GM18498 (cell line): ENCODE measurements at regions not wholly inside any gene's neighbourhood (a gene's known extent, or its start where the extent isn't known, plus 50 kb on each side); places are given as distances from the start of the nearest gene placed in this dataset.
"Not testable (repeated sequence)": the region's sequence is repeated elsewhere in the genome, so short reads cannot be mapped to it uniquely, and the experiment has no call there.

Experiments used
- ATAC-seq: cut with Tn5 transposase; IDR thresholded peaks from one replicate; pipeline ENCODE4 v1.9.1; 2021; ENCODE audit warnings: mild to moderate bottlenecking, moderate library complexity; ENCODE audit not compliant: unreplicated experiment

GRCh38 chr9:107847978-107848964 is 358.7 kb upstream of the KLF4 start:
- ATAC-seq: no peak

DNA sequence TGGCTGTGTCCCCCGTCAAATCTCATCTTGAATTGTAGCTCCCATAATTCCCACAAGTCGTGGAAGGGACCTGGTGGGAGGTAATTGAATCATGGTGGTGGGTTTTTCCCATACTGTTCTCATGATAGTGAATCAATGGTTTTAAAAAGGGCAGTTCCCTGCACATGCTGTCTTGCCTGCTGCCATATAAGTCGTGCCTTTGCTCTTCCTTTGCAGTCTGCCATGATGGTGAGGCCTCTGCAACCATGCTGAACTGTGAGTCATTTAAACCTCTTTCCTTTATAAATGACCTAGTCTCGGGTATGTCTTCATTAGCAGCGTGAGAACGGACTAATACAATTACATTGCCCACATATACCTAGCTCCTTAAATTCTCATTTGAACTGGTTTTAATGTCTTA is 353.0 kb upstream of the KLF4 start:
- no peak for ATAC-seq

DNA sequence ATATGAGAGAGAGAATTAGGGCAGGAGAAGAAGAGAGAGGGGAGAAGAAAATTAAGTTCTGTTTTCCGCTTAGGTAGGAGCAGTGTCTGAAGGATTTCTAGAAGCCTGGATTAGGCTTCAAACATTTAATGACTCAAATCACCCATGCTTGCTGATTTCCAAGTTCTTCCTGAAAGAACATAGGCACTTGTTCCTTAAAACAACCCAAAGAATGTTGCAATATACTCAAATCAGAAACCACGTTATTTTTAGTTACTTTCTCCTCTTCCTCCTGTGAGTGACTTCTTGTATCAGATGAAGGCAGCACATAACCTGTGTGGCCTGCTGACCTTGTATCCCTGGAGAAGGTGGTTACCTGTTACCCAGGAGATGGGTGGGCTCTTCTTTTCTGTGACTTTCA is 351.5 kb upstream of the KLF4 start:
- no peak for ATAC-seq

- no peak for ATAC-seq
Measured at GRCh38 chr9:107839371-107839770, 349.8 kb upstream of the KLF4 start.

GRCh38 chr9:107838766-107839165 is 349.2 kb upstream of the KLF4 start:
- no peak for ATAC-seq

DNA sequence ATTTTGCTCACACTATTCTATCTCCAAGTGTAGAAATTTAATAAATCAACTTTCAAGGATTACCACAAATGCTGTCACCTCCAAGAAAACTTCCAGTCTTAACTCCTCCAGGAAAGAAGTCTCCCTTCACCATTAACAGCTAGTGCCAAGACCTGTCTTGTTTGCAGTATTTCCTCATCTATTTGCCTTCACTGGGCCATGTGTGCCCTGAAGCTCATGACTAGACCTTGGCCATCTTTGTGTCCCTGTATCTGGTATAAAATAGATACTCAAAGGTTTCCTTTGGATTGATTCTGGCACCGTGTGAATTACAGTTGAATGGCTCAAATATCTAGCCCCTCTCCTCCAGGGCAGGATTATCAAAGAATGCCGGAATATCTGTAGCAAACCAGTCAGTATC is 346.7 kb upstream of the KLF4 start:
- no peak for ATAC-seq

DNA sequence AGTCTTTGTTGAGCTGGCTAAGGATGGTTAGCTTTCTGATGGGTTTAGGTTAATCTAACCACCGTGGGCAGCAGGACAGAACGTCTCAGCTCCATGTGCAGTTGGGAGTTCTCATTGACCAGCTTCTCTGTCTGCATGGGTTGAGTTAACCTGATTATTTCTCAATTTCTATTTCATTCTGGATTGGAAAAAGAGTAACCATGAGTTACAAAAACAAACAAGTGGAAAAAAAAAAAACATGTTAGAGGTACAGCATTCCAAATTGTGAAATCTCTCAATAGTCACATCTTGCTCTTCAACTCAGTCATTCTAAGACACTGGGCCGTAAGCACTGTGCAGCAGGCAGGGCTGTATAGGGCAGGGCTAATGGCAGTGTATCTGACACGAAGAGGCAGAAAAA is 343.7 kb upstream of the KLF4 start:
- ATAC-seq: no peak

- no peak for ATAC-seq
Measured at GRCh38 chr9:107832871-107833270, 343.3 kb upstream of the KLF4 start.

DNA sequence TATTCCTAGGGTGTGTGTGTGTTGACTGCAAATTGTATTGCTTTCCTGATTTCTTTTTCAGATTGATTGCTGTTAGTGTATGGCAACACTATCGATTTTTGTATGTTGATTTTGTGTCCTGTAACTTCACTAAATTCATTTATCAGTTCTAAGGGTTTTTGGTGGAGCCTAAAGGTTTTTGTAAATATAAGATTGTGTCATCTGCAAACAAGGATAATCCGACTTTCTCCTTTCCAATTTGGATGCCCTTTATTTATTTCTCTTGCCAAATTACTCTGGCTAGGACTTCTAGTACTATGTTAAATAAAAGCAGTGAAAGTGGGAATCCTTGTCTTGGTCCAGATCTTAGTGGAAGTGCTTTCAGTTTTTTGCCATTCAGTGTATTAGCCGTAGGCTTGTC is 340.9 kb upstream of the KLF4 start:
- no peak for ATAC-seq

- no peak for ATAC-seq
Measured at GRCh38 chr9:107827884-107828283, 338.3 kb upstream of the KLF4 start.

DNA sequence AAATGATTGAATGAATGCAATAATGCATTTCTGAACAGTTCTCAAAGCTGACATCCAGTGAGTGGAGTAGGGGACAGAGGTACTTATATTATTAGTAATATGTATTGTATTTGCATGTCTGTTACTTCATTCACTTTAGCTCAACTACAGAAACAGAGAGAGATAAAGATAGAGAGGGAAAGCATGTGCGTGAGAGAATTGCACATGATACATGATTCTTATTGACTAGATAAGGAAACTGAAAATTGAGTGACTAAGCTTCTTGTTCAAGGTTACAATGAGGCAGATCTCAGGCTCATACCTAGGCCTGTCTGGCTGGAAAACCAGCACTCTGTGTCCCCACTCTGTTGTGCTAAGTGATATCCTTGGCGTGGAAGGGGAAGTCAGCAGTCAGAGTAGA is 337.7 kb upstream of the KLF4 start:
- peak; percentile 97 for ATAC-seq

GRCh38 chr9:107826688-107826983 is 337.1 kb upstream of the KLF4 start:
- not testable (repeated sequence) for ATAC-seq

- ATAC-seq: no peak
Measured at GRCh38 chr9:107824556-107824955, 335.0 kb upstream of the KLF4 start.

DNA sequence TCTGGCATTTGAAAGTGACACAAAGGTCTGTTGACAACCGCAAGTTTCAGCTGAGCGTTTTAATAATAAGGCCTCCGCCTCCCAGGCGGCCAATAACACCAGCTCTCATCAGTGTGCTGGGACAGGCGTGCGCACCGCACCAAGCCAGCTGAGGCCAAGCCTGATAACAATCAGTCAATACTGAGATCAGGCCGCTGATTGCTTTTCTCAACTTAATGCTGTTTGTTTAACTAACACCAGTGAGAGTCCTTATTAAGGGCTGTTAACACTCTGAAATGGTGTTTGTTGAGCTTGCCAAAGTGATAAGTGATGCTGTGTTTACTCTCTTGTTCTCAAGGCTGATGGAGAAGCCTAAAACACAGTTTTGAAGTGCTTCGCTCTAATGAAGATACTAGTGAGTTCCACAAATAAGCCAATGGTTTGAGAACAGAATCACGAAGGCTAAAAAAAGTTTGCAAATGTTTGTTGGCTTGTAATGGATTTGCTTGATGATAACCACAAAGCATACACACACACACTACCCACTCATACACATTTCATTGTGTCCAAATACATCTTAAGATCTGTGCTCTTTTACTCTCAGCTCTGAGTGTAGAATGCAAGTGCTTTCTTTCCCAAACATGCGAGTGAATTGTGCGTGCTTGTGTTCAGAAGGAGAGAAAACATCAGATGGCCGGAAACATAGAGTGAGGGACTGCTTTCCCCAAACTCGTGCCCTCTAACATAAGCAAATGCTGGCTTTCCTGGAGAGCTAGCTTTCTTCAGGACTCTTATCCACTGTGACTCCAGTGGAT is 330.4 kb upstream of the KLF4 start:
- ATAC-seq: no peak

DNA sequence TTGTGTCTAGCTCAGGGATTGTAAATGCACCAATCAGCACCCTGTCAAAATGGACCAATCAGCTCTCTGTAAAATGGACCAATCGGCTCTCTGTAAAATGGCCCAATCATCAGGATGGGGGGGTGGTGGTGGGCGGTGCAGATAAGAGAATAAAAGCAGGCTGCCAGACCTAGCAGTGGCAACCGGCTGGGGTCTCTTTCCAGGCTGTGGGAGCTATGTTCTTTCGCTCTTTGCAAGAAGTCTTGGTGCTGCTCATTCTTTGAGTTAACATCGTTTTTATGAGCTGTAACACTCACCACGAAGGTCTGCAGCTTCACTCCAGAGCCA is 328.9 kb upstream of the KLF4 start:
- not testable (repeated sequence) for ATAC-seq

- not testable (repeated sequence) for ATAC-seq
Measured at GRCh38 chr9:107817595-107818502, 328.3 kb upstream of the KLF4 start.

GRCh38 chr9:107816561-107817021 is 327.0 kb upstream of the KLF4 start:
- peak; percentile 61 for ATAC-seq

GRCh38 chr9:107815782-107816560 is 326.4 kb upstream of the KLF4 start:
- ATAC-seq: peak; percentile 34

DNA sequence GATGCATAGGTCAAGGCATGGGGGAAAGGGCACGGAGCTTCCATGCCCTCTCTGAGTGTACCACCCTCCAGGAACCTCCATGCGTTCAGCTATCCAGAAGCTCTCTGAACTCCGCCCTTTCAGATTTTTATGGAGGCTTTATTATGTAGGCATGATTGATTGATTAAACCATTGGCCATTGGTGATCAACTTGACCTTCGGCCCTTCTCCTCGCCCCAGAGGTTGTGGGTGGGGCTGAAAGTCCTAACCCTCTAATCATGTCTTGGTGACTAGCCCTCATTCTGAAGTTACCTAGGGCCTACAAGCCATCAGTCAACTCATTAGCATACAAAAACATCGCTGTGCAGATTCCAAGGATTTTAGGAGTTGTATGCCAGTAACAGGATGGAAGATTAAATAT is 323.7 kb upstream of the KLF4 start:
- no peak for ATAC-seq

- no peak for ATAC-seq
Measured at GRCh38 chr9:107810461-107810961, 320.9 kb upstream of the KLF4 start.
